Brain pericyte (primary cell): ENCODE measurements at regions not wholly inside any gene's neighbourhood (a gene's known extent, or its start where the extent isn't known, plus 50 kb on each side); places are given as distances from the start of the nearest gene placed in this dataset.

Experiments
- DNase-seq: peaks from one replicate; pipeline ENCODE4 v3.0.0-alpha.2; 2012; ENCODE audit warnings: low read depth, low spot score

DNA sequence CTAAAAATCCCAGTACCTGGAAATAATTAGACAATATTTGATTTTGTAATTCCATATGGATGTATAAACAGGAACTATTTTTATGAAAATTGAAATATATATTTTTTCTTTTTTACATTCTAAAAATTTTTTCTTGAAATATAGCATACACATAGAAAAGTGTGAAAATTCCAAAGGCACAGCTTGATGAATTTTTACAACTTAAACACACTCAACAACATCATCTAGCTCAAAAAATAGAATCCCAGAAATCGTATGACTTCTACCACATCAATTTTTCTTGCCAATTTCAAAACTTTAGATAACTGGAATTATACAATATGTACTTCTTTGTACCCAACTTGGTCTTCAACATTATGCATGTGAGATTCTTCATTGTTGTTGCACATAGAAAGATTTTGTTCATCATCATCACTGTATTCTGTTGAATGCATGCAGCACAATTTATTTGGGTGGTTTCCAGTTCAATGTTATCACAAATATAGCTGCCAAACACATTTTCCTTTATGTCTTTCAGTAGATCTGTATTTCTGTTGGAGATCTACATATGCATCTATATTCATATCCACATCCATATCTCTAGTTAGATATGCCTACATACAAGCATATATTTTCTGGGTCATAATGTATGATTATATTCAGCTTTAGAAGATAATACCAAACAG is 340.7 kb upstream of the SLIT2 start:
- DNase-seq: no peak

- DNase-seq: no peak
These were observed 346.7 kb upstream of the SLIT2 start for GRCh38 chr4:19905024-19905423.

GRCh38 chr4:19888587-19888986 is 363.1 kb upstream of the SLIT2 start:
- no peak for DNase-seq

GRCh38 chr4:19883841-19884240 is 367.9 kb upstream of the SLIT2 start:
- no peak for DNase-seq

DNA sequence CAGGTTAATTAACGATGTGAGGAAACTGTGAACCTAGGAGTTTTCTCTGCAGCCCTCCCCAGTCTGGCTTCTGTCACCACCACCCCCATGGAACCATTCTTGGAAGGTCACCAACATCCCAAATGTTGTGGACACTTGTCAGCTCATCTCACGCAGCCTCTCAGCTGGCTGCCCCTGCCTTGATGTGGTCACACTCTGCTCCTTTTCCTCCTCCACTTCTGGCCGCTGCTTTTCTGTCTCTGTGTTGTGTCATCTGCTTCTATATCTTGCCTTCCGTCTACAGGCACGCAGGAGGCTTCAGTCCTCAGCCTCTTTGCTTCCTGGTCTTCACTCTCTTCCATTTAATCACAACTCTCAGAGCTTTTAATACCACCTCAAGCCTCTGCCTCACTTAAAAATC is 371.5 kb upstream of the SLIT2 start:
- no peak for DNase-seq

DNA sequence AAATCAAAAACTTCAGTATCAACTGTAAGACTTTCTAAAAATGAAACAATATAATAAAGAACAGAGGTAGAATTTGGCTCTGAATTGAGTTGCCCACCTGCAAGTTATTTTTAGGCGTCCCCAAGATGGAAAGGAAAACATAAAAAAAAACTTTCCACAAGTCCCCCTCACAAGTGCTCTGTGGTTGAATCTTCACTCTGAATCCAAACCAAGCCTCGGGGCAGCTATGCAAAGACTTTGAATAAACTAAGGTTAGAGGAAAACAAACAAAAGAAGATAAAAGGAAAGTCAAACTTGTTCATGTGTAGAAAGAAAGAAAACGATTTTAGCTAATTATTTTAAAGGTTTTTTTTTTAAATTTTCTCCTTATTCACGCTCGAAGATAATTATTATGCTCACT is 372.4 kb upstream of the SLIT2 start:
- DNase-seq: no peak

DNA sequence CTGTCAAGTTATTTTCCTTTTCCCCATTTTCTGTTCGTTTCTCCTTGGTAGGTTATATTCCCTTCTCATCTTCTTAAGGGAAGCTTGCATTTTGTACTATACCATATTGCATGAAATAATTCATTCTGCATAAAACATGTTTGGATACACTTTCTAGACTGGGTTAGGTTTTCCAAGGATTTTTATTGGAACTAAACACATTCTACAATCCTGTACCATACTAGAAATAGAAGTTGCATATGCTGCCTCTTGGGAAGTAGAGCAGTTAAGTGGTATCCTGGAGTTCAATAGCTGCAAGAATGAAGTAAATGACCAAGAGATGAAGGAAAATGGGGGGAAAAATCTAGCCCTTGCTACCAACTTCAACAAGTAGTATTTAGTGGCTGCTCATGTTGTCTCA is 393.7 kb upstream of the SLIT2 start:
- no peak for DNase-seq

GRCh38 chr4:19857380-19857779 is 394.3 kb upstream of the SLIT2 start:
- no peak for DNase-seq

- DNase-seq: peak; percentile 39
These were observed 400.8 kb upstream of the SLIT2 start for GRCh38 chr4:19850909-19851308.

GRCh38 chr4:19844446-19844845 is 407.3 kb upstream of the SLIT2 start:
- no peak for DNase-seq

GRCh38 chr4:19842471-19842870 is 409.2 kb upstream of the SLIT2 start:
- no peak for DNase-seq

DNA sequence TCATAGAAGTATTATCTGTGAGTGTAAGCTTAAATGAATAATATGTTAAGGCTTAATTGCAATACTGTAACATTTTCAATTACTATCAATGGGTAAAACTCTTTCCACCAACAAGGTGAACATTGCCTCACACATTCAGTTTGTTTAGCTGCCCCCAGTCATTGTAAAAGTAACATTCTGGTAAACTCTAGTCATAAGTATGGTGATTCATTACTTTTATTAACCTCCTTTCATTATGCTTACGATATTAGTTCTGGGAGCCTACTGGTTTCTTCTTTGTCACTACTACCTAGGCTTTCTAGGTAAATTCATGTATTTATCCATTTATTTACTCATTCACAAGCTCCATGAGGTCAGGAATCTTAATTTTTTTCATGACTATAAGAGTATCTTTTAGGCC is 412.8 kb upstream of the SLIT2 start:
- no peak for DNase-seq

- DNase-seq: no peak
These were observed 416.3 kb upstream of the SLIT2 start for GRCh38 chr4:19835429-19835828.

GRCh38 chr4:19832411-19832810 is 419.3 kb upstream of the SLIT2 start:
- DNase-seq: no peak

DNA sequence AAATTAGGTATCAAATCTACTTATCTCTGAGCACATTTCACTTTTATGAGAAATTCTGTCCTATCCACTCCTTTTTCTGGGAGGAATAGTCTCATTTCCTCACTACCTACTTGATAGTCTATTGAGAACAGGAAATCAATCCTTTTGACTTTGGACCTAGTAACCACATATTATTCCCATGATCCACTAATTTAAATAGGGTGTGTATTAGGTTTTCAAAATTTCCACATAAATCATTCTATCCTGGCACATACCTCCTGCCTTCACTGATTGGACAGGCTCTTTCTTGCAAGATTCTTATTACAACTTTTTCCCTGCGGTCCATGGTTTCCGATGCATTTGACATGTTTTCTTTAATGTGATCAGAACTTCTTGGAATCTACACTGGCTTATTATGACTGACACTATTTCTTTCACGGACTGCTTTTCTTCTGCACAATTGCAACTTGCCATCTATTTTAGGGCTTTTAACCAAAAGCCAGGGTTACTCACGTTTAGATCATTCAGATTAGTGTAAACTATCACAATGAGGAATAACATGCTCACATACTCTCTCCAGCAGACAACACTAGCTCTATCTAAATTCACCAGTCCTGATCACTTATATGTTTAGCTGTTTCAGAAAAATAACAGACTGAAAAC is 419.9 kb upstream of the SLIT2 start:
- DNase-seq: no peak

DNA sequence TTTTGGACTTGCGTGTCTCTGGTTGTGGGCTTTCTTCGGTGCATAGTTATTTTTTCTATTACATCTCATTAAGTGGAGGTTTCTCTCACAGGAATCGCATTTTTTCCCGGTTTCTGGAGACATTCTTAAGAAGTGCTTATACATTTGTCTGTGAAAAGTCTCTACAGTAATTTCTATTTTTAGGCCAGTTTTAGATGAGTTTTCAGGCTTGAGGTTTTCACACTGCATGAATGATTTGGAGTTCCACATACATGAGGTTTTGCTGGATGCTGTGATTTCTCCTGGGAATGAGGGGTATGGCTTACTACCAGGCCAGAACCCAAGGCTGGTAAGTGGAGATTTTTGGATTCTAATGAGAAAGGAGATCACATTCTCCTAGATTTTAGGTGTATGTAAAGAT is 422.6 kb upstream of the SLIT2 start:
- DNase-seq: no peak

- no peak for DNase-seq
These were observed 427.9 kb upstream of the SLIT2 start for GRCh38 chr4:19823781-19824180.

GRCh38 chr4:19819737-19820136 is 432.0 kb upstream of the SLIT2 start:
- DNase-seq: no peak

GRCh38 chr4:19809989-19810388 is 441.7 kb upstream of the SLIT2 start:
- DNase-seq: no peak

DNA sequence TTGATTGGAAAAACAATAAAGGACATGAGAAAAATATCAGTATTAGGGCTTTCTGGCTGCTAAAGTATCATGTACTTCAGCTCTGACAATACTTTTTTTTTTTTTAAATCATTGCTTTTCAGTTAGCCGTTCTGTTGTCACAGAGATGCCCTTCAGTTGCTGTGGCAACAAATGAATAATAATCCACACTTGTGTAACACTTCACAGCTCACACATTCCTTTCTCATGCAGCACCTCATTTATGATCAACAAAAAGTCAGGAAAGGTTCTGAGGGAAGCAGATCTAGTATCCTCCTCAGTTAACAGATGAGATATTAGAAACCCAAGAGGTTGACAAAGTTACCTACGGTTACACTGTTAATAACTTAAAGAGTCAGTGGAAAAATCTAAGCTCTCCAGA is 444.2 kb upstream of the SLIT2 start:
- DNase-seq: no peak

DNA sequence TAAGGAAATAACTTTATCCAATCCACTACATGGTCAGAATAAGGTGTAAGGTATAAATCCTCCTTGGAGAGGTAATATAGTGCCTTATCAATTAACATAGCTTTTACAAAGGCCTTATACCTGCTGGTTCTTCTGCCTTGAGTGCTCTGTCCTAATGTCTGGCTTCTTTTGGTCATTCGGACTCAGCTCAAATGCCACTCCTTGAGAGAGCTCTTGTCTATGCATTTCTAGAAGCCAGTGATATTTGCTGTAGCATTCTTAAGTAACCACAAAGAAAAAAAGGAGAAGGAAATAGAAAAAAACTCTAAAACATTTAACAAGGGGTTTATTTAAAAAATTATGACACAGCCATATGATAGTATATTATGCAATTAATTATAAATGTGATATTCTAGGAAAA is 444.8 kb upstream of the SLIT2 start:
- DNase-seq: no peak

GRCh38 chr4:19803406-19803805 is 448.3 kb upstream of the SLIT2 start:
- no peak for DNase-seq

GRCh38 chr4:19793831-19794230 is 457.9 kb upstream of the SLIT2 start:
- no peak for DNase-seq
